ENCODE measurements at regions not wholly inside any gene's neighbourhood (a gene's known extent, or its start where the extent isn't known, plus 50 kb on each side); places are given as distances from the start of the nearest gene placed in this dataset.

DNA sequence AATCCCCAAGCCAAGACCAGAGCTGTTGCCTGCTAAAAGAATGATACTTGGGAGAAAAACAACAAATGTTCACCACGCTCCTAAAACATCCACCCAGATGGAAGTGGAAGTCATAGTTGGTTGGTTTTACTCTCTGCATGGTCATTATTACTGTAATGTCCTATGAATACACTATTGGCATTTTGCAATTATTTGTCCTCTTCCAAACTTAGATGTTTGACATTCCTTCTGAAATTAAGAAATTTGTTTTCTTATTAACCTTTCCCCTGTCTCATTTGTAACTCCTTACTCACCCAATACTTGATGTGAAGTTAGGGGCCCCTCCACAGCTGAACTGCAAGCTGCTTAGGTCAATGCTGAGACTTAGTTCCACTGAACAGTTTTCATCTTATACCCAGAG lies 383.3 kb downstream of the INHBA start (continued):
- TF ChIP-seq, protein P1, sequence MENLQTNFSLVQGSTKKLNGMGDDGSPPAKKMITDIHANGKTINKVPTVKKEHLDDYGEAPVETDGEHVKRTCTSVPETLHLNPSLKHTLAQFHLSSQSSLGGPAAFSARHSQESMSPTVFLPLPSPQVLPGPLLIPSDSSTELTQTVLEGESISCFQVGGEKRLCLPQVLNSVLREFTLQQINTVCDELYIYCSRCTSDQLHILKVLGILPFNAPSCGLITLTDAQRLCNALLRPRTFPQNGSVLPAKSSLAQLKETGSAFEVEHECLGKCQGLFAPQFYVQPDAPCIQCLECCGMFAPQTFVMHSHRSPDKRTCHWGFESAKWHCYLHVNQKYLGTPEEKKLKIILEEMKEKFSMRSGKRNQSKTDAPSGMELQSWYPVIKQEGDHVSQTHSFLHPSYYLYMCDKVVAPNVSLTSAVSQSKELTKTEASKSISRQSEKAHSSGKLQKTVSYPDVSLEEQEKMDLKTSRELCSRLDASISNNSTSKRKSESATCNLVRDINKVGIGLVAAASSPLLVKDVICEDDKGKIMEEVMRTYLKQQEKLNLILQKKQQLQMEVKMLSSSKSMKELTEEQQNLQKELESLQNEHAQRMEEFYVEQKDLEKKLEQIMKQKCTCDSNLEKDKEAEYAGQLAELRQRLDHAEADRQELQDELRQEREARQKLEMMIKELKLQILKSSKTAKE (IDR thresholded peaks at IDR 0.05; ENCODE audit: low read depth, poor library complexity, severe bottlenecking): no peak
- no peak for TF ChIP-seq WRNIP1 (IDR thresholded peaks at IDR 0.05; ENCODE audit: borderline replicate concordance, low read depth, low read length)
- no peak for TF ChIP-seq SMARCA5 (IDR thresholded peaks at IDR 0.05)
- TF ChIP-seq, protein P2, sequence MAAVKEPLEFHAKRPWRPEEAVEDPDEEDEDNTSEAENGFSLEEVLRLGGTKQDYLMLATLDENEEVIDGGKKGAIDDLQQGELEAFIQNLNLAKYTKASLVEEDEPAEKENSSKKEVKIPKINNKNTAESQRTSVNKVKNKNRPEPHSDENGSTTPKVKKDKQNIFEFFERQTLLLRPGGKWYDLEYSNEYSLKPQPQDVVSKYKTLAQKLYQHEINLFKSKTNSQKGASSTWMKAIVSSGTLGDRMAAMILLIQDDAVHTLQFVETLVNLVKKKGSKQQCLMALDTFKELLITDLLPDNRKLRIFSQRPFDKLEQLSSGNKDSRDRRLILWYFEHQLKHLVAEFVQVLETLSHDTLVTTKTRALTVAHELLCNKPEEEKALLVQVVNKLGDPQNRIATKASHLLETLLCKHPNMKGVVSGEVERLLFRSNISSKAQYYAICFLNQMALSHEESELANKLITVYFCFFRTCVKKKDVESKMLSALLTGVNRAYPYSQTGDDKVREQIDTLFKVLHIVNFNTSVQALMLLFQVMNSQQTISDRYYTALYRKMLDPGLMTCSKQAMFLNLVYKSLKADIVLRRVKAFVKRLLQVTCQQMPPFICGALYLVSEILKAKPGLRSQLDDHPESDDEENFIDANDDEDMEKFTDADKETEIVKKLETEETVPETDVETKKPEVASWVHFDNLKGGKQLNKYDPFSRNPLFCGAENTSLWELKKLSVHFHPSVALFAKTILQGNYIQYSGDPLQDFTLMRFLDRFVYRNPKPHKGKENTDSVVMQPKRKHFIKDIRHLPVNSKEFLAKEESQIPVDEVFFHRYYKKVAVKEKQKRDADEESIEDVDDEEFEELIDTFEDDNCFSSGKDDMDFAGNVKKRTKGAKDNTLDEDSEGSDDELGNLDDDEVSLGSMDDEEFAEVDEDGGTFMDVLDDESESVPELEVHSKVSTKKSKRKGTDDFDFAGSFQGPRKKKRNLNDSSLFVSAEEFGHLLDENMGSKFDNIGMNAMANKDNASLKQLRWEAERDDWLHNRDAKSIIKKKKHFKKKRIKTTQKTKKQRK (IDR thresholded peaks at IDR 0.05; ENCODE audit: low read depth, low read length): no peak

DNA sequence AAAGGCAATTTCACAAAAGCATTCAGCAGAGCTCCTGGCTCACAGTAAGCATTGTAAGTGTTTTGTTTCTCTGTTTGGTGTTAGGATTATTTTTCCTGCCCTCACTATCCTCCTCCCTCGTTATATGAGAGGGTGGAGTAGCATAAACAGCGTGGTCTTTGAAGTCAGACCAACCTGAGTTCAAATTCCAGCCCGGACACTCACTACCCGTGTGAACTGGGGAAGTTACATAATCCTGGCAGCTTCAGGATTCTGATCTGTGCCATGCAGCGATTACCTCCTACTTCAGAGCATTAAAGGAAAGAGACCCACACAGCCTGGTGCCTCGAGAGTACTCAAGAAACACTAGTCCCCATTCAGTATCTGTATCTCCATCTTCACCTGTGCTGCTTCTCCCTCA lies 386.5 kb downstream of the INHBA start:
- Histone ChIP-seq H4K20me1 (ENCODE audit: control insufficient read depth, insufficient read depth) (no peaks in the 10 kb centered on the region), H3K4me3 (no peak overlapping the region), H2AFZ (ENCODE audit: control insufficient read depth, low read depth, low read length) (no peak overlapping the region), H3K9ac (ENCODE audit: control insufficient read depth, insufficient read depth, low read length) (no peak overlapping the region), H3K9me3 (replicated peaks; ENCODE audit: control insufficient read depth, insufficient read depth, low read length) (no peaks in the 10 kb centered on the region), H3K4me2 (ENCODE audit: control insufficient read depth, insufficient read depth) (no peak overlapping the region), H3K27ac (ENCODE audit: control insufficient read depth, insufficient read depth) (no peak overlapping the region), H3K27me3 (replicated peaks in 1 of 2; ENCODE audit: control insufficient read depth in 2 of 2, insufficient read depth in 2 of 2, low read length in 1 of 2) (no peaks in the 10 kb centered on the region), H3K4me1 (ENCODE audit: control insufficient read depth, insufficient read depth, low read length) (no peaks in the 10 kb centered on the region), H3K79me2 (ENCODE audit: control insufficient read depth, insufficient read depth, low read length) (no peaks in the 10 kb centered on the region), H3K36me3 (ENCODE audit: control insufficient read depth in 2 of 2, insufficient read depth in 2 of 2, low read length in 1 of 2) (no peaks in the 10 kb centered on the region)
- intact Hi-C loops (cut with micrococcal nuclease; ENCODE audit: unreplicated experiment): no loop called here
- in situ Hi-C loops (cut with MboI): no loop called here
- FAIRE-seq (no peak), DNase-seq (ENCODE audit: low read depth, low spot score) (no peak), ATAC-seq (no peak)
- 17% methylated on average over 6 of the region's 6 CpGs for WGBS (ENCODE audit: insufficient coverage, insufficient replicate concordance, low lambda C conversion rate, missing lambda C conversion rate)
- ChIA-PET SMC1A (ENCODE audit: uncharacterized antibody, unreplicated experiment) (interaction anchor here (0.8 kb wide), 1 partner anchor 378 kb away, joined by 3 read pairs; no protein-coding TSS in a partner anchor), RAD21 (ENCODE audit: unreplicated experiment) (no interaction called here), POLR2A (no interaction called here), CTCF (no interaction called here)
- no TSS peak for BruUV-seq (replicated peaks)
- TF ChIP-seq, protein P3, sequence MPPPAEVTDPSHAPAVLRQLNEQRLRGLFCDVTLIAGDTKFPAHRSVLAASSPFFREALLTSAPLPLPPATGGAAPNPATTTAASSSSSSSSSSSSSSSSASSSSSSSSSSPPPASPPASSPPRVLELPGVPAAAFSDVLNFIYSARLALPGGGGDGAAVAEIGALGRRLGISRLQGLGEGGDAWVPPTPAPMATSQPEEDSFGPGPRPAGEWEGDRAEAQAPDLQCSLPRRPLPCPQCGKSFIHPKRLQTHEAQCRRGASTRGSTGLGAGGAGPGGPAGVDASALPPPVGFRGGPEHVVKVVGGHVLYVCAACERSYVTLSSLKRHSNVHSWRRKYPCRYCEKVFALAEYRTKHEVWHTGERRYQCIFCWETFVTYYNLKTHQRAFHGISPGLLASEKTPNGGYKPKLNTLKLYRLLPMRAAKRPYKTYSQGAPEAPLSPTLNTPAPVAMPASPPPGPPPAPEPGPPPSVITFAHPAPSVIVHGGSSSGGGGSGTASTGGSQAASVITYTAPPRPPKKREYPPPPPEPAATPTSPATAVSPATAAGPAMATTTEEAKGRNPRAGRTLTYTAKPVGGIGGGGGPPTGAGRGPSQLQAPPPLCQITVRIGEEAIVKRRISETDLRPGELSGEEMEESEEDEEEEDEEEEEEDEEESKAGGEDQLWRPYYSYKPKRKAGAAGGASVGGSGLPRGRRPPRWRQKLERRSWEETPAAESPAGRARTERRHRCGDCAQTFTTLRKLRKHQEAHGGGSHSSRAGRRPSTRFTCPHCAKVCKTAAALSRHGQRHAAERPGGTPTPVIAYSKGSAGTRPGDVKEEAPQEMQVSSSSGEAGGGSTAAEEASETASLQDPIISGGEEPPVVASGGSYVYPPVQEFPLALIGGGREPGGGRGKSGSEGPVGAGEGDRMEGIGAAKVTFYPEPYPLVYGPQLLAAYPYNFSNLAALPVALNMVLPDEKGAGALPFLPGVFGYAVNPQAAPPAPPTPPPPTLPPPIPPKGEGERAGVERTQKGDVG (CRISPR knock-in tag; IDR thresholded peaks at IDR 0.05): no peak
- TF ChIP-seq TCF12 (IDR thresholded peaks at IDR 0.05; ENCODE audit: low read depth, low read length) (no peak), TCF3 (IDR thresholded peaks at IDR 0.05; ENCODE audit: borderline replicate concordance, insufficient read depth, low read depth, low read length) (no peak), ZNF24 (IDR thresholded peaks at IDR 0.05) (no peak), DPF2 (IDR thresholded peaks at IDR 0.05) (no peak), CBX3 (IDR thresholded peaks at IDR 0.05; ENCODE audit: borderline replicate concordance, low read depth) (no peak), NR2C1 (IDR thresholded peaks at IDR 0.05) (no peak), ZSCAN29 (IDR thresholded peaks at IDR 0.05) (no peak), JUNB (IDR thresholded peaks at IDR 0.05) (no peak), PAX8 (IDR thresholded peaks at IDR 0.05) (no peak)
- TF ChIP-seq, protein P4, sequence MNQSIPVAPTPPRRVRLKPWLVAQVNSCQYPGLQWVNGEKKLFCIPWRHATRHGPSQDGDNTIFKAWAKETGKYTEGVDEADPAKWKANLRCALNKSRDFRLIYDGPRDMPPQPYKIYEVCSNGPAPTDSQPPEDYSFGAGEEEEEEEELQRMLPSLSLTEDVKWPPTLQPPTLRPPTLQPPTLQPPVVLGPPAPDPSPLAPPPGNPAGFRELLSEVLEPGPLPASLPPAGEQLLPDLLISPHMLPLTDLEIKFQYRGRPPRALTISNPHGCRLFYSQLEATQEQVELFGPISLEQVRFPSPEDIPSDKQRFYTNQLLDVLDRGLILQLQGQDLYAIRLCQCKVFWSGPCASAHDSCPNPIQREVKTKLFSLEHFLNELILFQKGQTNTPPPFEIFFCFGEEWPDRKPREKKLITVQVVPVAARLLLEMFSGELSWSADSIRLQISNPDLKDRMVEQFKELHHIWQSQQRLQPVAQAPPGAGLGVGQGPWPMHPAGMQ (IDR thresholded peaks at IDR 0.05; ENCODE audit: borderline replicate concordance): no peak

All from GM12878 (cell line).